GM19468 (cell line): ENCODE measurements at regions not wholly inside any gene's neighbourhood (a gene's known extent, or its start where the extent isn't known, plus 50 kb on each side); places are given as distances from the start of the nearest gene placed in this dataset.
"Not testable (repeated sequence)": the region's sequence is repeated elsewhere in the genome, so short reads cannot be mapped to it uniquely, and the experiment has no call there.

Experiments used
- ATAC-seq: cut with Tn5 transposase; IDR thresholded peaks from one replicate; pipeline ENCODE4 v1.9.1; 2021; ENCODE audit warnings: mild to moderate bottlenecking, moderate library complexity, moderate number of reproducible peaks; ENCODE audit not compliant: unreplicated experiment; ENCODE audit errors: extremely low read depth

DNA sequence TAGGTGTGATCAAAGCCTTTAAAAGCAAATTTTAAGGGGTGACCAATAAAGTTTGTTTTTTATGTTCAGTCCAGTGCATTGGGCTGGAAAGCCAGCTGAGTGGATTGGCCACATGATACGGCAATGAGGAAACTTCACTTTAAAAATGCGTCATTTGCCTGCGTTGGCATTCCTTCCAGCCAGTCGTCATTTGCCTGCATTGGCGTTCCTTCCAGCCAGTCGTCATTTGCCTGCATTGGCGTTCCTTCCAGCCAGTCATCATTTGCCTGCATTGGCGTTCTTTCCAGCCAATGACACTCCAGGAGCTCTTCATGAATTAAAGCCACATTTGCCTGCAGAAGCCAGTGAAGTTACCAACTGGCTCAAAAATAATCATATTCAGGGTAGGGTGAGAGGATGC is 378.6 kb downstream of the SMOC2 start:
- no peak for ATAC-seq

DNA sequence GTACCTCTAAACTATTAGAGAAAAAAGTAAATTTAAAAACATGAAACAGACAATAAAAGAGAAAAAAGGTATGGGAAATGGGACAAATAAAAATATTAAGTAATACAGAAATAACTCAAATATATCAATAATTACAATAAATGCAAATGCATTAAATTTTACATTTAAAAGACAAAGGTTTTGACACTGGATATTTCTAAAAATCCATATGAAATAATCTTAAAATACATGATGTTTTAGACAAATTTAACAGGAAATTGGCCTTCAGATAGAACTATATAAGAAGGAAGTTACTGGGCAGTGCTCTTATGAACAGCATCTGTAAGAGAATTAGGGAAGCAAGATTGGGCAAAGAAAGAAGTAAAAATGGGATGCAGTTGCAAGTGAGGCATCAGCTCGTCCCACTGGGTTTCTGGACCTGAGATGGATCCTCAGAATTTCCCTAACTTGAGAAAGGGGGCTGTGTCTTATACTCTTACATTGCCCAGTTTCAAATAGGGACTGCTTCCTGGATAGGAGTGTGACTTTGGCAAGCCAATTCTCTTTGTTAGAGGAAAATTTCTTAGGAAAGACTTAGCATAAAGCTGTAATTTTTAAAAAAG is 376.7 kb downstream of the SMOC2 start:
- no peak for ATAC-seq

DNA sequence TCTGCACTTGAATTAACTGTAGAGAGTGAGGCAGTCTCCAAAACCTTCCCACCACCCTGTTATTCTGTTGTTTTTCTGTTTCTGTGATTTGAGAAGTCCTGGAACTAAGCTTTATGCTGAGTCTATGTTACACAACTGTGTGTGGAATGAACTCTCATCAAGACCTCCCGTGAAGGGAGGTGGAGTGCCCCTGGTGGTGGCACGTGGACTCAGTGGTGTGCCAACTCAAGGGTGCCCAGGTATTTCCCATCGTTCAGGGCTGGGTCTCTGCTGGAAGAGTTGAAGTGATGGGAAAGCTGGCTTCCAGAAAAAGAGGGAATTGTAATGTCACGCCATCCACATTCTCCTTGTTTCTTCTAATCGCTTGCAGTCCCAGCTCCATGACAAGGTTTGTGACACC is 374.2 kb downstream of the SMOC2 start:
- ATAC-seq = no peak

DNA sequence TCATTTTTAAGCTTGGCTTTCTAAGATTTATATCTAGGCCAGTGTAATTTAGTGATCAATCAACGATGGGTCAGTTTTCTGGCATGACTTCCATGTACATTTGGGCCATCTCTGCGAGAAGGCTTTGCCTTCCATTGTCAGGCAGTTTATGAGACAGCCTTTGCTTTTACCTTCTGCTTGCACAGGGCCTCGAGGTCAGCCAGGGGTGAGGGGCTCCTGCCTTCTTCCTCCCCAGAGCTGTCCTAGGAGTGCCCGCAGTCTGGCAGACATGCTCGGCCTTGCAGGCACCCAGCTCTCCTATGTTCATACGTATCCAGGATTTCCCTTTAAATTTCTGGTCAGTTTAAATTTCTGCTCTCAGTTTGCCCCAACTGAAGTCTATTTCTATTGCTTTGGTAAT is 367.2 kb downstream of the SMOC2 start:
- no peak for ATAC-seq

DNA sequence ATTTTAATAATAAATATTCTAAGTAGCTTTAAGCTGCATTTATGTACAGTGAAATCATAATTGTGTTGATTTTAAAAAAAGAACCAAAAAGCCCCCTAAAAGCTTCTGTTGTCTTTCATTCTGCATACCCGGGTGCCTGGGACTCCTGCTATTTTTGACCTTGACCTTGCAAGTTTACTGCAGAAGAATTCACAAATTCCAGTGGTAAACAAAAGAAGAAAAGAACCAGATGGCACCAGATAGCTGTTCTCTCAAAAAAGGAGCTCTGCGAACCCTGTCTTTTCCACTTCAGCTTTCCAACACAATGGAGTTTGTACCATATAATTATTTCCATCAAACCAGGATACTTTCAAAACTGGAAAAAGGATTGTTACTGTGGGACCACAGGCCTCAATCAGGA is 363.3 kb downstream of the SMOC2 start:
- ATAC-seq = no peak

DNA sequence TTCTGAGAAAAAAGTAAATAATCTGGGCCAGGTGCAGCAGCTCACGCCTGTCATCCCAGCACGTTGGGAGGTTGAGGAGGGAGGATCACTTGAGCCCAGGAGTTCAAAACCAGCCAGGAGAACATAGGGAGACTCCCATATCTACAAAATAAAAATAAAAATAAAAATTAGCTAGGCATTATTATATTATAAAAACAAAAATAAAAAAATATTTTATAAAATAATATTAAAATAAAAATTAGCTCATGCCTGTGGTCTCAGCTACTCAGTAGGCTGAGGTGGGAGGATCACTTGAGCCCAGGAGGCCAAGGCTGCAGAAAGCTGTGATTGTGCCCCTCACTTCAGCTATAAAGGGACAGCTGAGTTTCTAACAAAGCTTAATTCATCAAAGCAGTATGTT is 362.9 kb downstream of the SMOC2 start:
- ATAC-seq = no peak

DNA sequence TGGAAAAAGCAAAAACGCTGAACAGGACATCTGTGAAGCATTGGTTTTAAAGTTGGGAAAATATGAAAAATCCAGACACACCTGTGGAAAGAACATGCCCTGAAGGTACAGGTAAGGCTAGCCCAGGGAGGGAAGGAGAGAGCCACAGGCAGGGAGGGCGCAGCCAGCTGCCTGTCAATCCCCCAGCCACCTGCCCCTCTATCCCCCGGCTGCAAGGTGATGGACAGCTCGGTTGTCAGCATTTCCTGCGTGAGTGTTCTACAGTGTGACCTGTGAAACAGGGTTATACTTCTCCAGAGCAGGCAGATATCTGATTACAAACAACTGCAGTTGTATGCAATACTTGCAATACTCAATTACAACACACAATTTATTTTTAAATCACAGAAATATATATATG is 358.1 kb downstream of the SMOC2 start:
- no peak for ATAC-seq

DNA sequence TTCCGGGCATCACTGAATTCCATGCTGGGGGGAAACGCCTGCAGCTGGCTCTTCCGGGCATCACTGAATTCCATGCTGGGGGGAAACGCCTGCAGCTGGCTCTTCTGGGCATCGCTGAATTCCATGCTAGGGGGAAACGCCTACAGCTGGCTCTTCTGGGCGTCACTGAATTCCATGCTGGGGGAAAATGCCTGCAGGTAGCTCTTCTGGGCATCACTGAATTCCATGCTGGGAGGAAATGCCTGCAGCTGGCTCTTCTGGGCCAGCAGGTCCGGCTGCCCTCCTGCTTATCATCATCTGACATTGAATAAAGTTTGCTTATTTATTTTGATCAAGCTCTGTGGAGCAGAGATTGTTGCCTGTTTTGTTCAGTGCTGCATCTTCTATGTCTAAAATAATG is 355.1 kb downstream of the SMOC2 start:
- no peak for ATAC-seq

DNA sequence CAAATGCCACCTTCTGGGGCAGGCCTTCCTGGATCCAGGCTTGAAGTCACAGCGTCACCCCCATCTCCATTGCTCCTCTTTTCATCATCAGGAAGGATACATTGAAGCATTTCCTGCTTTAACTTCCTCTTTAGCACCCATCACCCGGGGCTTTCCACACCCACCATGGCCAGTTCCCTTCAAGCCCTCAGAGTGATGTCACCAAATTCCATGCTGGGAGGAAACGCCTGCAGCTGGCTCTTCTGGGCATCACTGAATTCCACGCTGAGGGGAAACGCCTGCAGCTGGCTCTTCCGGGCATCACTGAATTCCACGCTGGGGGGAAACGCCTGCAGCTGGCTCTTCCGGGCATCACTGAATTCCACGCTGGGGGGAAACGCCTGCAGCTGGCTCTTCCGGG is 354.6 kb downstream of the SMOC2 start:
- not testable (repeated sequence) for ATAC-seq

DNA sequence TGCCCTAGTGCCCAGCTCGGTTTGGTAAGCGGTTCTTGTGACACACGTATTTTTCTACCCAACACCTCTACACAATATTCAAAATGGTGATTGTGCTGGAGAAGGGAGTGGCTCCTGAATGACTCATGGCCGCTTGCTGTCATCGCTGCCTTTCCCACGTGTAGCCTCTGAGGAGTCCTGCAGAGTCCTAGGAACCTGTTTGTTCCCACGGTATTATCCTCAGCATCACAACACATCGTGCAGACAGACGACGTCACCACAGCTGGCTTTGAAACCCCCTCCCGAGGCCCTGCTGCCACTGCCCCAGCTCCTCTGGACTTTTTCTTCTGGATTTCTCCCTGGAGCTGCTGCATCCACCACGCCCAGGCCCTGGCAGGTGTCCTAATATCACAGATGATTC is 353.5 kb downstream of the SMOC2 start:
- ATAC-seq = no peak

DNA sequence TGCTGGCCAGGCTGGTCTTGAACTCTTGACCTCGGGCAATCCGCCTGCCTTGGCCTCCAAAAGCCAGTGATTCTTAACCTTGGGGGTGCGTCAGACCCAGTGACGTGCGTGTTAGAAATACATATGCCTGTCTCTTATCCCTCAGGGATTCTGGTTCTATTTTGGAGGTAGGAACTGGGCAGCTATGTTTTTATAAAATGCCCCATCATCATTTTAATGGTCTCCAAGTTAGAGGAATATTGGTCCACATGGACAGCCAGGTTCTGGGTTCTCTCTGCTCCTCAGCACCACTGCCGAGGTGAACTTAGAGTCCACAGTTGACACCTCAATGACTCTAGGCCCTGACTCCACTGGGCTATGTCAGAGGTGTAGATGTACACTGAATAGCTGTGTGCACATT is 352.7 kb downstream of the SMOC2 start:
- no peak for ATAC-seq

DNA sequence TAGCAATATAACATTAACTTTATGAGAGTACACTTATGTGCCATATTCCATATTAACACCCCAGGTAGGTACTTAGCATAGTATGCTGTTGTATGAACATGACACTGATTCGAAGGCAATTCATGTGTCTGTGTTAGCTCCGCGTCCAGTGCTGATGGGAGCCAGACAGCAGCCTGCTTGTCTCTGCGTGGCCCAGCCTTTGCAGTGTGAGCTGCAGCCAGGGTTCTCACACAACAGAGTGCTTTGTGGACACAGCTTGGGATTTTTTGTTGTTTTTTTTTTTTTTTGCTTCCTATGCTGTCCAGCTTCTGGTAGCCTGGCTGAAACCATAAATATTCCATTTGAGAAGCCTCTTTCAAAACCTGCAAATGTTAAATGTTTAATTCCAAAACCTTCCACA is 350.9 kb downstream of the SMOC2 start:
- no peak for ATAC-seq

DNA sequence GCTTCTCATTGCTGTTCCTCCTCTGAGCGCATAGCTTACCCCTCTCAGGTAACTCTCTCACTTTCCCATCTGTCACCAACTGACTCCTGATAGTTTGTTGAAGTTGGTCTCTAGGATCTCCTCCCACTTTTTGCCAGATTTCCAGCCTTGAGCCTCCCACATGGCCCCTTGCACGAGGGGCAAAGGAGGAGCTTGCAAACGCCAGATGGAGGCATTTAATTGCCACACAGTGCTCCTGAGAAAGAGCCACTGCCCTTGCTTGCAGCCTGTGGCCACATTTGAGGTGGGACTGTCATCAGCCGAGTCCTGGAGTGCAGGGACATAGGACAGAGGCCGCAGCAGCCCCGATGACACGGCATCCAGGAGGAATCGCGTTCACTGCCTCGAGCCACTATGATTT is 348.7 kb downstream of the SMOC2 start:
- ATAC-seq = no peak

DNA sequence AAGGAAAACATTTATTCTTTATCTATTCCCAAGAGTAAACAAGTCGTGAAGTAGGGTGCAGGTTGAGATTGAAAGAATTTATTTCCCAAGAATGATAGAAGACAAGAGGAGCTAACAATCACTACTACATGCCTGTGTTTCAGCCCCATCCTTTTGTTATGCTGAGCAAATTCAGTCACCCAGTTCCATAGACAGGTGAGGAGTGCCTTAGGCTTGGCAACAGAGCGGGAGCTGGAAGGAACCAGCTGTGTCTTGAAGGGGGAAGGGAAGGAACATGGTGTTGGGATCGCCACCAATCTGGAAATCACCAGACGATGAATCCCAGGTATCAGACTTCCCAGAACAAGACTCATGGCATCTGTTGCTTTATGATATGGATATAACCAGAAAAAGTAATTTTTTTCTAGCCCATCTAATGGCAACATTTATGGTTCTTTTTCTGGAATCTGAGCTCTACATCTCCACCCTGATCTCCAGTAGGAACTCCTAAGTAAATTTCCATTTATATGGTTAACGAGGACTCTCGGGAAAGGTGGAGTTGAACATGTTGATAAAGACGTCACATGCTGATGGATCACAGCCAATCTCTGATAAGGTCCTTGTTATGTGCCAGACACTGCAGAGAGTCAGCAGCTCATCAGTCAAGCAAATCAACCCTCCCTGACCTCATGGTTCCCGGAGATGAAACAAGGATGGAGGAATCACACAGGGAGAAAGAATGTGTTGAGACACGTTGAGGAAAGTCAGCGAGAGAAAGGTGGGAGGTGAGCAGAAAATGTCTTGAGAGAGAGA is 344.9 kb downstream of the SMOC2 start:
- ATAC-seq = no peak

DNA sequence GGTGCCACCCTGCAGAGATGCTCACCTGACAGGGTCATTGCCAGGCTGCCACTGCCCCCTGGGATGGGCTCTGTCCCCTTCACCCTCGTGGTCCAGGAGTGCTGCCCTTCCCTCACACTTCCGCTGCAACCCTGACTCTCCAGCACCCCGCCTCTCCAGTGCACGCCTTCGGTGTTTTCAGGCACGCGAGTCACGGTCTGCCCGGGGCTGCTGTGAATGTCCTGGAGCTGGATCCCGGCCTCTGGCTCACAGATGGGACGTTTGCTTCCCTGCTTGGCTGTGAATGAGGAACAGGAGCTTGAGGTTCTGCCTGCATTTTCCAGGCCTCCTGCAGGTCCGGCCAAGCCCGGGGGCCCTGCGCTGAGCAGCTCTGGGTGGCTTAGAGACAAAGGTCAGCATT is 343.4 kb downstream of the SMOC2 start:
- no peak for ATAC-seq

DNA sequence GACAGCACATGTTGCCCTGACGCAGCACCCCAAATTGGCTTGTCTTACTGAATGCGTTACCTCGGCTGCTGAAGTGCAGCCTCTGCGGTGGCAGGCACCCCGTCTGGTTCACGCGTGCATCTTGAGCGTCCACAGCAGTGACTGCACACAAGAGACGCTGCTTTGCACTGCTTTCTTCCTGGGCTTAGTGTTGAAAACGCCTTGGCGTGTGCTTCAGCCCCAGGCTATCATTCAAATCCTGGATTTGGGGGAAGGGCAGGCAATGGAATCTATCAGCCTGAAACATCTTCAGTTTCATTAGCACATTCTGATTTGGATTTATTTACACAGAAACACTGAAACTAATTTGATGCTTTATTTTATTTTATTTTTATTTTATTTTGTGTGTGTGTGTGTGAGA is 342.7 kb downstream of the SMOC2 start:
- ATAC-seq = no peak

DNA sequence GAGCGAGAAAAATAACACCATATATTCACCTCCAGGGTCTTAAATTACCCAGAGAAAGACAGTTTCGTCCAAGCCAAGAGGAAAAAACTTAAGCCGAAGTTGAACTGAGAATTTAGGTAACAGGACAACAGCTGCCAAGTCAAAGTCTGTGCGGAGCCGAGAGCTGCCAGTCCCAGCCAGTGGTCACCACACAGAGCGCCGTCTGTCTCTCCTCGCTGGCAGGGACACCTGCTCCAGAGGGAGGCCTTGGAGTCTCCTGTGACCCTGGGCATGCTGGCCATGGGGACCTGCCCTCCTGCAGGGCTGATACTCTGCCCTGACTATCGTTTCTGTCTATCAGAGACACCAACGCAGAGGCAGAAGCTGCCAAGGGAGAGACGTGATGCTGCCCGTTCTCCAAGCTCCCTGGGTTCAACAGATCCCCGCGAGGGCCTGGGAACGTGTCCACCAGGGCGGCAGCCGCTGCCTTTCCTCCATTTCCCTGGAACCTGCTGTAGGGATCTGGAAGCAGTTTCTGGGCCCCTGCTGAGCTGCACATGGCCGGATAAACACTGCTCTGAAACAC is 341.3 kb downstream of the SMOC2 start:
- ATAC-seq = no peak

DNA sequence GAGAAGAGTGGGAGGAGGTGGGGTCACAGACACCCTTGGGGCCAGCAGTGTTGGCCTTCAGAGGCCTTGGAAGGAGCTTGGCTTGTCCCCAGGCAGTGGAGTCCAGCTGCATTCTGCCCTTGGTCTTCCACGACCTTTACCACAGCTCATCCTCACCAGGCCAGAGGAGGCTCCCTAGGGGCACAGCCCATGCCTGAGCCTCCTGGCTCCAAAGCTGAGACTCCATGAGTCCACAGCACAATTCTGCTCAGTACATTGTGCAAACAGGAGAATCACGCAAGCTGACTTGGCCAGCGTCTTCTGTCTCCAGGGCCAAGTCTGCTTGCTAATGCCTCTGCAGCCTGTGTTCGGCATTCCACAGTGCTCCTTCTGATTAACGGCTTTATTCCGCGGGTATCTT is 337.2 kb downstream of the SMOC2 start:
- ATAC-seq = no peak

DNA sequence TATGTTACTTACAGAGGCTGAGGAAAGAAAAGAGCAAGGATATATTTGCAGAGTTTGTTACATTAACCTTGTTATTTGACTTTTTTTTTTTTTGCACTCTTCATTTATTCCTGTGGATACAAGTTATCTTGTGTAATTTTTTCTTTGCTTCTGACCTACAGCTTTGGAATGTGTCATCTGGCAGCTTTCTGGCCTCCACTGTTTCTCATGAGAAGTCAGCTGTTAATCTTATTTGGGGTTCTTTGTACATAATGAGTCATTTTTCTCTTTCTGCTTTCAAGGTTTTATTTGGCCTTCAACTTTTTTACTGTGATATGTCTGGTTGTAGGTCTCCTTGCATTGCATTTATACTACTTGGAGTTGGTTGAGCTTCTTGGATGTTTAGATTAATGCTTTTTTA is 333.4 kb downstream of the SMOC2 start:
- ATAC-seq = no peak

DNA sequence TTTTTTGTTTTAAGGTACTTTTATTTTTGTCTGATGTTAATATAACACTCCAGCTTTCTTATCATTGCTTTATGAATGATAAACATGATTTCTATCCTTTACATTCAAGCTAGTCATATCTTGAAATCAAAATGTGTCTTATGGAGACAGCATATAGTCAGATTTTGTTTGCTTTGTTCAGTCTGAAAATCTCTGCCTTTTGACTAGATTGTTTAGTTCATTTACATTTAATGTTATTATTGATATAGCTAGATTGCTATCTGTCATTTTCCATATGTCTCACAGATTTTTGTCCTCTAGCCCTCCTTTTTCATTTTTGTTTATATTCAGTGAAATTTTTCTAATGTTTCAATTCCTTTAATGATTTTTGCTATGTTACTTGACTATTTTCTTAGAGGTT is 332.8 kb downstream of the SMOC2 start:
- no peak for ATAC-seq

DNA sequence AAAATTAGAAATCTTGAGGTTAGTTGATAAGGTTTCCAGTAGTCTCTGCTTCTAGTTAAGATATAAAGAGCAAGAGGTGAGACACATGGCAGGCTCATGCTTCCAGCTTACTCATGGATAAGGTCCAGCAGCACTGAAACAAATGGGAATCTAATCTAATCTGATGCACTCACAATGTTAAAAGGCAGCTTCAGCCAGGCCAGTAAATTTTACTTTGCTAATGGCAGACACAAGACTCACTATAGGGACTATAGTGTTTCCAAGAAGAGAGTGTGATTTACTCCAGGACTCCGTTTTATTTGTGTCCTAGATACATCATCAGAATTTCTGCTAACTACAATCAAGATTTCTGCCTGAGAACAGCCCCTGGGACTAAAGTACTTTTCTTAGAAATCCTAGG is 324.8 kb downstream of the SMOC2 start:
- no peak for ATAC-seq
